WTC11 (cell line): ENCODE measurements at regions not wholly inside any gene's neighbourhood (a gene's known extent, or its start where the extent isn't known, plus 50 kb on each side); places are given as distances from the start of the nearest gene placed in this dataset.

ENCODE experiments used
- FOXJ3 ChIP-seq: sonication (generic); formaldehyde crosslinking; IDR thresholded peaks from 2 replicates; pipeline ENCODE4 v1.9.0; 2021; ENCODE audit warnings: missing genetic modification reagents, mild to moderate bottlenecking, borderline replicate concordance
- FOXK1 ChIP-seq: sonication (generic); formaldehyde crosslinking; IDR thresholded peaks from 2 replicates; pipeline ENCODE4 v1.8.0; 2022; ENCODE audit warnings: mild to moderate bottlenecking, moderate library complexity, missing genetic modification reagents
- FOXP1 ChIP-seq: sonication (generic); formaldehyde crosslinking; IDR thresholded peaks from 2 replicates; pipeline ENCODE4 v1.8.0; 2022; ENCODE audit warnings: missing genetic modification reagents, mild to moderate bottlenecking, moderate library complexity, borderline replicate concordance
- GTF2I ChIP-seq: fragments of 250-450 bp; sonication (Bioruptor Pico); conservative IDR thresholded peaks from 2 replicates; pipeline ENCODE4 v1.4.0; 2021; ENCODE audit warnings: mild to moderate bottlenecking
- NFYB ChIP-seq: sonication (generic); formaldehyde crosslinking; conservative IDR thresholded peaks from 2 replicates; pipeline ENCODE4 v1.8.0; 2022; ENCODE audit warnings: low read depth, missing genetic modification reagents
- NR3C1 ChIP-seq: sonication (generic); formaldehyde crosslinking; conservative IDR thresholded peaks from 2 replicates; pipeline ENCODE4 v1.8.1; 2023; ENCODE audit warnings: low read depth, mild to moderate bottlenecking, missing genetic modification reagents
- ZNF219 ChIP-seq: sonication (generic); formaldehyde crosslinking; IDR thresholded peaks from 2 replicates; pipeline ENCODE4 v1.8.0; 2023; ENCODE audit warnings: missing genetic modification reagents, mild to moderate bottlenecking, borderline replicate concordance
- TF ChIP-seq, protein P1 (sequence below): sonication (generic); formaldehyde crosslinking; IDR thresholded peaks from 2 replicates; pipeline ENCODE4 v1.8.0; 2022; ENCODE audit warnings: mild to moderate bottlenecking, missing genetic modification reagents
- TF ChIP-seq, protein P2 (sequence below): fragments of 200-600 bp; IDR thresholded peaks from 2 replicates; pipeline ENCODE4 v1.8.0; 2022; ENCODE audit warnings: antibody characterized with exemption
- TF ChIP-seq, protein P3 (sequence below): sonication (generic); formaldehyde crosslinking; IDR thresholded peaks from 2 replicates; pipeline ENCODE4 v1.8.1; 2023; ENCODE audit warnings: mild to moderate bottlenecking, missing genetic modification reagents
- TF ChIP-seq, protein P4 (sequence below): sonication (generic); formaldehyde crosslinking; IDR thresholded peaks from 2 replicates; pipeline ENCODE4 v1.8.1; 2022; ENCODE audit warnings: missing genetic modification reagents, borderline replicate concordance

GRCh38 chr2:120590841-120591240, 144.8 kb upstream of the GLI2 start:
- TF ChIP-seq NR3C1 (no peak), ZNF219 (no peak), FOXP1 (CRISPR knock-in tag) (no peak), FOXK1 (no peak), GTF2I (CRISPR knock-in tag) (no peak), FOXJ3 (CRISPR knock-in tag) (no peak), NFYB (CRISPR knock-in tag) (no peak)
- TF ChIP-seq, protein P1, sequence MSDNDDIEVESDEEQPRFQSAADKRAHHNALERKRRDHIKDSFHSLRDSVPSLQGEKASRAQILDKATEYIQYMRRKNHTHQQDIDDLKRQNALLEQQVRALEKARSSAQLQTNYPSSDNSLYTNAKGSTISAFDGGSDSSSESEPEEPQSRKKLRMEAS (CRISPR knock-in tag), result no peak
- TF ChIP-seq, protein P2, sequence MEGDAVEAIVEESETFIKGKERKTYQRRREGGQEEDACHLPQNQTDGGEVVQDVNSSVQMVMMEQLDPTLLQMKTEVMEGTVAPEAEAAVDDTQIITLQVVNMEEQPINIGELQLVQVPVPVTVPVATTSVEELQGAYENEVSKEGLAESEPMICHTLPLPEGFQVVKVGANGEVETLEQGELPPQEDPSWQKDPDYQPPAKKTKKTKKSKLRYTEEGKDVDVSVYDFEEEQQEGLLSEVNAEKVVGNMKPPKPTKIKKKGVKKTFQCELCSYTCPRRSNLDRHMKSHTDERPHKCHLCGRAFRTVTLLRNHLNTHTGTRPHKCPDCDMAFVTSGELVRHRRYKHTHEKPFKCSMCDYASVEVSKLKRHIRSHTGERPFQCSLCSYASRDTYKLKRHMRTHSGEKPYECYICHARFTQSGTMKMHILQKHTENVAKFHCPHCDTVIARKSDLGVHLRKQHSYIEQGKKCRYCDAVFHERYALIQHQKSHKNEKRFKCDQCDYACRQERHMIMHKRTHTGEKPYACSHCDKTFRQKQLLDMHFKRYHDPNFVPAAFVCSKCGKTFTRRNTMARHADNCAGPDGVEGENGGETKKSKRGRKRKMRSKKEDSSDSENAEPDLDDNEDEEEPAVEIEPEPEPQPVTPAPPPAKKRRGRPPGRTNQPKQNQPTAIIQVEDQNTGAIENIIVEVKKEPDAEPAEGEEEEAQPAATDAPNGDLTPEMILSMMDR, result no peak
- TF ChIP-seq, protein P3, sequence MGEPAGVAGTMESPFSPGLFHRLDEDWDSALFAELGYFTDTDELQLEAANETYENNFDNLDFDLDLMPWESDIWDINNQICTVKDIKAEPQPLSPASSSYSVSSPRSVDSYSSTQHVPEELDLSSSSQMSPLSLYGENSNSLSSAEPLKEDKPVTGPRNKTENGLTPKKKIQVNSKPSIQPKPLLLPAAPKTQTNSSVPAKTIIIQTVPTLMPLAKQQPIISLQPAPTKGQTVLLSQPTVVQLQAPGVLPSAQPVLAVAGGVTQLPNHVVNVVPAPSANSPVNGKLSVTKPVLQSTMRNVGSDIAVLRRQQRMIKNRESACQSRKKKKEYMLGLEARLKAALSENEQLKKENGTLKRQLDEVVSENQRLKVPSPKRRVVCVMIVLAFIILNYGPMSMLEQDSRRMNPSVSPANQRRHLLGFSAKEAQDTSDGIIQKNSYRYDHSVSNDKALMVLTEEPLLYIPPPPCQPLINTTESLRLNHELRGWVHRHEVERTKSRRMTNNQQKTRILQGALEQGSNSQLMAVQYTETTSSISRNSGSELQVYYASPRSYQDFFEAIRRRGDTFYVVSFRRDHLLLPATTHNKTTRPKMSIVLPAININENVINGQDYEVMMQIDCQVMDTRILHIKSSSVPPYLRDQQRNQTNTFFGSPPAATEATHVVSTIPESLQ (CRISPR knock-in tag), result no peak
- TF ChIP-seq, protein P4, sequence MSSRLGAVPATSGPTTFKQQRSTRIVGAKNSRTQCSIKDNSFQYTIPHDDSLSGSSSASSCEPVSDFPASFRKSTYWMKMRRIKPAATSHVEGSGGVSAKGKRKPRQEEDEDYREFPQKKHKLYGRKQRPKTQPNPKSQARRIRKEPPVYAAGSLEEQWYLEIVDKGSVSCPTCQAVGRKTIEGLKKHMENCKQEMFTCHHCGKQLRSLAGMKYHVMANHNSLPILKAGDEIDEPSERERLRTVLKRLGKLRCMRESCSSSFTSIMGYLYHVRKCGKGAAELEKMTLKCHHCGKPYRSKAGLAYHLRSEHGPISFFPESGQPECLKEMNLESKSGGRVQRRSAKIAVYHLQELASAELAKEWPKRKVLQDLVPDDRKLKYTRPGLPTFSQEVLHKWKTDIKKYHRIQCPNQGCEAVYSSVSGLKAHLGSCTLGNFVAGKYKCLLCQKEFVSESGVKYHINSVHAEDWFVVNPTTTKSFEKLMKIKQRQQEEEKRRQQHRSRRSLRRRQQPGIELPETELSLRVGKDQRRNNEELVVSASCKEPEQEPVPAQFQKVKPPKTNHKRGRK, result no peak
